Gastrocnemius medialis (tissue), 4 donors: ENCODE measurements at regions not wholly inside any gene's neighbourhood (a gene's known extent, or its start where the extent isn't known, plus 50 kb on each side); places are given as distances from the start of the nearest gene placed in this dataset.

Source experiments
- ATAC-seq, 2 donors: fragments of 150-250 bp; one replicate each; pipeline ENCODE4 v1.9.1; 2016
- DNase-seq, 2 donors: peaks; one replicate each; pipeline ENCODE4 v3.0.0-alpha.2; 2019
- H3K27ac ChIP-seq, 4 donors: fragments of 200-600 bp; sonication (generic); 1 replicate in 1 of 4; 2 replicates in 3 of 4; pipeline ENCODE4 v1.5.1; 2016 to 2018; ENCODE audit warnings: mild to moderate bottlenecking in 2 of 4, moderate library complexity in 1 of 4
- H3K27me3 ChIP-seq, 3 donors: fragments of 200-600 bp; sonication (generic) in 2 of 3; 1 replicate in 1 of 3; 2 replicates in 2 of 3; pipeline versions ENCODE4 v1.5.1 to v1.6.0; 2016 to 2019; ENCODE audit warnings: mild to moderate bottlenecking in 1 of 3, moderate library complexity in 1 of 3
- H3K36me3 ChIP-seq, 2 donors: fragments of 200-600 bp; sonication (generic) in 1 of 2; one replicate each; pipeline ENCODE4 v1.5.1; 2017 to 2018
- H3K4me1 ChIP-seq, 2 donors: fragments of 200-600 bp; sonication (generic) in 1 of 2; one replicate each; pipeline ENCODE4 v1.5.1; 2016 to 2017; ENCODE audit warnings: mild to moderate bottlenecking in 2 of 2
- H3K4me3 ChIP-seq, 4 donors: fragments of 200-600 bp; sonication (generic) in 3 of 4; 1 replicate in 1 of 4; 2 replicates in 3 of 4; pipeline ENCODE4 v1.5.1; 2016 to 2019; ENCODE audit warnings: mild to moderate bottlenecking in 2 of 4
- H3K9me3 ChIP-seq, 3 donors: fragments of 200-600 bp; sonication (generic) in 2 of 3; 1 replicate in 1 of 3; 2 replicates in 2 of 3; pipeline ENCODE4 v1.5.1; 2016 to 2019
- POLR2A ChIP-seq, 2 donors: fragments of 450-650 bp; IDR thresholded peaks; one replicate each; pipeline ENCODE4 v1.6.1; 2017; ENCODE audit warnings: antibody characterized with exemption in 2 of 2, mild to moderate bottlenecking in 2 of 2, moderate library complexity in 2 of 2
- in situ Hi-C, 4 donors: fragments of 200-750 bp; cut with MboI; loops; one replicate each; pipeline versions ENCODE4 v1.15.0 to v1.8.0; 2017; ENCODE audit warnings: low sequenced_read_pairs in 4 of 4
- intact Hi-C: fragments of 100-400 bp; cut with DNase I; formaldehyde crosslinking; loops from one replicate; pipeline ENCODE4 v1.15.1; 2023; ENCODE audit warnings: low total_unique reads
- TF ChIP-seq, protein P1 (sequence below), 5 experiments: fragments of 450-650 bp in 3 of 5; fragments of 200-600 bp in 2 of 5; sonication (generic) in 2 of 5; IDR thresholded peaks in 4 of 5; conservative IDR thresholded peaks in 1 of 5; 1 replicate in 4 of 5; 2 replicates in 1 of 5; pipeline ENCODE4 v1.5.1; 2016 to 2019; ENCODE audit warnings: antibody characterized with exemption in 5 of 5, mild to moderate bottlenecking in 3 of 5, moderate library complexity in 3 of 5

DNA sequence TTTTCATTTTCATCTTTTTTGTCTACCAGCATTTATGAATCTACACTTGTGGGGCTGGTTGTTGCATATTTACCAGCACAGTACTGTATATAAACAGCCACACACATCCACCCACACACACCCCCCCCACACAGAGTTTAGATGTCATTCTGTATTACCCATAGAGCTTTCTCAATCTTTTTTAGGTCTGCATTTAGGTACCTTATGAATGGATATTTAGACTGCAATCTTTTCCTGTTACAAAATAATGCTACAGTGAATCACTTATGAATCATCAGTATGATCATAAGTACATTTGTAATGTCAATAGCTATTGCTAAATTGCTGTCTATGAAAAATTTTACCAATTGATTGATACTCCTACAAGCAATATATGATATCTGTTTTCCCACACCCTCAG, 67.3 kb upstream of the STK38L start:
- Histone ChIP-seq H3K4me1 (peaks cover 13 to 15% of the 10 kb centered on the region in 2 donors), H3K36me3 (no peaks in the 10 kb centered on the region), H3K4me3 (no peak overlapping the region), H3K9me3 (no peaks in the 10 kb centered on the region), H3K27ac (no peak overlapping the region), H3K27me3 (no peaks in the 10 kb centered on the region)
- intact Hi-C loops (no loop called here), in situ Hi-C loops (no loop called here)
- TF ChIP-seq, protein P1, sequence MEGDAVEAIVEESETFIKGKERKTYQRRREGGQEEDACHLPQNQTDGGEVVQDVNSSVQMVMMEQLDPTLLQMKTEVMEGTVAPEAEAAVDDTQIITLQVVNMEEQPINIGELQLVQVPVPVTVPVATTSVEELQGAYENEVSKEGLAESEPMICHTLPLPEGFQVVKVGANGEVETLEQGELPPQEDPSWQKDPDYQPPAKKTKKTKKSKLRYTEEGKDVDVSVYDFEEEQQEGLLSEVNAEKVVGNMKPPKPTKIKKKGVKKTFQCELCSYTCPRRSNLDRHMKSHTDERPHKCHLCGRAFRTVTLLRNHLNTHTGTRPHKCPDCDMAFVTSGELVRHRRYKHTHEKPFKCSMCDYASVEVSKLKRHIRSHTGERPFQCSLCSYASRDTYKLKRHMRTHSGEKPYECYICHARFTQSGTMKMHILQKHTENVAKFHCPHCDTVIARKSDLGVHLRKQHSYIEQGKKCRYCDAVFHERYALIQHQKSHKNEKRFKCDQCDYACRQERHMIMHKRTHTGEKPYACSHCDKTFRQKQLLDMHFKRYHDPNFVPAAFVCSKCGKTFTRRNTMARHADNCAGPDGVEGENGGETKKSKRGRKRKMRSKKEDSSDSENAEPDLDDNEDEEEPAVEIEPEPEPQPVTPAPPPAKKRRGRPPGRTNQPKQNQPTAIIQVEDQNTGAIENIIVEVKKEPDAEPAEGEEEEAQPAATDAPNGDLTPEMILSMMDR (IDR thresholded peaks at IDR 0.05 in 4 of 5, conservative IDR thresholded peaks at IDR 0.05 in 1 of 5), result no peak
- TF ChIP-seq POLR2A (IDR thresholded peaks at IDR 0.05), result no peak
- ATAC-seq (no peak), DNase-seq (no peak)

DNA sequence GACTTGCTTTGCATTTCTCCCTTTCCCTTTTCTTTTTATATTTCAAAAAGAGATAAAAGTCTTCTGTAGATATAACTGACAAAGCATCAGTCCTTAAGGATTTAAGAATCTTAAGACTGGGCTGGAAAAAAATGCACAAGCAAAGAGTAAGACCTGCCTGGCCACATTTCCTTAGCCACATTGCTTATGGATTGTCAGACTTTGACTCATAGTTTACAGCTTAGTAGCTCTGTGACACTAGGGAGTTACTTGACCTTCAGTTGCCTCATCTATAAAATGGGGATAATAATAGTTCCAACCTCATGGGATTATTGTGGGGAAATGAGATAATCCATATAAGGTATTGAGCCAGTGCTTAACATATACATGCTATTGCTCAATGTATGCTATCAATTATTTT, 66.4 kb upstream of the STK38L start:
- in situ Hi-C loops, result no loop called here
- Histone ChIP-seq H3K4me3 (no peak overlapping the region), H3K9me3 (no peaks in the 10 kb centered on the region), H3K36me3 (no peaks in the 10 kb centered on the region), H3K27ac (no peak overlapping the region), H3K4me1 (peaks cover 13 to 15% of the 10 kb centered on the region in 2 donors), H3K27me3 (no peaks in the 10 kb centered on the region)
- intact Hi-C loops, result no loop called here
- no peak for DNase-seq
- ATAC-seq, result no peak
- TF ChIP-seq, protein P1 (IDR thresholded peaks at IDR 0.05 in 4 of 5, conservative IDR thresholded peaks at IDR 0.05 in 1 of 5), result no peak
- no peak for TF ChIP-seq POLR2A (IDR thresholded peaks at IDR 0.05)

DNA sequence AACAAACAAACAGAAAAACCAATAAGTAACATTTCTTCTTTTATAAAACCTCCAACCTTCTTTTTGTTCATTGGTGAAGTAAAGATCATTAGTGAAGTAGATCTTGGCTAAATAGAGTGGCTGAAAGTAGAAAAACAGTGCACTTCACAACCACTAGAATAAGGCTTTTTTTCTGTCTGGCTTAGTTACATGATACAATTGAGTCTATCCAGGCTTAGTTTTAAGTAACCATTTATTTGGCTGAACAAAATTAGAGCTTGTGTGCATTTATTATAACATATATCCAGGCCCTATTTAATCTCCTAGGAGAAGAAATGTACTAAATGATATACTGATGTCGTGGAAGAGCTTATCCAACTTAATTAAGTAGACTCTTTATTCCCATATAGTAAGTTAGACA, 65.8 kb upstream of the STK38L start:
- DNase-seq, result no peak
- Histone ChIP-seq H3K27ac (no peak overlapping the region), H3K36me3 (no peaks in the 10 kb centered on the region), H3K27me3 (no peaks in the 10 kb centered on the region), H3K9me3 (no peaks in the 10 kb centered on the region), H3K4me3 (no peak overlapping the region), H3K4me1 (peaks cover 13 to 15% of the 10 kb centered on the region in 2 donors)
- TF ChIP-seq POLR2A (IDR thresholded peaks at IDR 0.05), result no peak
- ATAC-seq, result no peak
- intact Hi-C loops, result no loop called here
- in situ Hi-C loops, result no loop called here

DNA sequence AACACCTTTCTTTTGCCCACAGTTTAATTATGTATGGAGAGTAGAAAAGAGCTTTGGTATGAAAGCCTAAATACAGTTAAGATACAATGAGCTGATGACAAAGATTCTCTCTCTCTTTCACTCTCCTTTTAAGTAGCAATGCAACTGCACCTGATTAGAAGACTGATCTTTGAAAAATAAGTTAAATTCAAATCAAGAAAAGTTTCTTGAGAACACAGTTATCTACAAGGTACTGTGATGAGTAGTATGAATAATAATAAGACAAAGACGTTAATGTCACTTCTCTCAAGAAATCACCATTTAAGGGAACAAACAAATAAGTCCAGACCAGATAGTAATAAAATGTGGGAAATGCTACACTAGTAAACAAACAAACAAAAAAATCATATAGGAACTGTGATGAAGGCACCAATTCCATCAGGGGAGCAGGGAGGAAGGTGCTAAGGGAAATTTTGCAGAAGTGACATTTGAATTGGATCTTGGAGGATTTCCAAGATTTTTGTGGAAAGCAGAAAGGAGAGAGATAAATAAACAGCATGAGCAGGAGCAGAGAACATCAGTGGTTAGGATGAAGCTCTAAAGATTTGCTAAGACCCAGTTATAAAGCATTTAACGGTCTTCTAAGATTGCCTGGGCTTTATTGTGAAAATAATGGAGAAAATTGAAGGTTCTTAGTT, 65.2 kb upstream of the STK38L start:
- H3K4me1 ChIP-seq, result peaks cover 13 to 15% of the 10 kb centered on the region in 2 donors
- TF ChIP-seq, protein P1 (IDR thresholded peaks at IDR 0.05 in 4 of 5, conservative IDR thresholded peaks at IDR 0.05 in 1 of 5), result no peak
- TF ChIP-seq POLR2A (IDR thresholded peaks at IDR 0.05), result no peak
- ATAC-seq (no peak), DNase-seq (no peak)
- H3K27me3 ChIP-seq, result no peaks in the 10 kb centered on the region
- in situ Hi-C loops, result no loop called here
- intact Hi-C loops, result no loop called here
- no peaks in the 10 kb centered on the region for H3K9me3 ChIP-seq
- H3K36me3 ChIP-seq, result no peaks in the 10 kb centered on the region
- H3K4me3 ChIP-seq, result no peak overlapping the region
- H3K27ac ChIP-seq, result no peak overlapping the region

DNA sequence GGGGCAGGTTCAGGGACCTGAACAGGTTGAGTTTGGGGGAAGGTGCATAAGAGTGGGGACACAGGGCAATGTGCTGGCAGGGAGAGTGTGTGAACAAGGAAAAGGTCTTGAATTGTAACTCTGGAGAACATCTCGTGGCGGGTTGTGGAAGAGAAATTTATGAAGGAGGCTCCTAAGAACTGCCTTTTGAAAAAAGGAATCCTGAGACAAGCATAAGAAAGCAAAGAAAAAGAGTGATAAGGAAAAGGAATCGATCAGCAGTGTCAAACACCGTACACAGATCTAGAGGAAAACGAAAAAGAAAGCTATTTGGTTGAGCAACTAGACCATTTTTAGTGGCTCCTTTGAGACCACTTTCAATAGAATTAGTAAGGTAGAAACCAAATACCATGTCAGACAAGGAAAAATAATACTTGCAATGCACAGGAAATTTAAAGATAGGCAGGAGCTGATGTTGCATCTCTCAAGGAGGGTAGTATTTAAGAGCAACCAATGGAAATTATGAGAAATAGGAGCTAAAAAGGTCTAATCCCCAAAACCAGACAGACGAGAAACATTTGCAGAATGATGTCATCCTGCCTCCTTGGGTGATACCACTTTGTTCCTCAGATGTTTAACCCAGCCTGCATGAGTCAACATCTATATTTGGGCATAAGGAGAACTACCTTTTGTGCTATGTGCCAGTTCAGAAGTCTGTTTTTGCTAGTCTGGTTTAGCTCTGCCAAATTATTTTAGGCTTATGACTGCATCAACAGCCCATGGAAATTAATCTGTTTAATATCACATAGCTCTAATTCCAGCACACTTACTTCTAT, 64.5 kb upstream of the STK38L start:
- Histone ChIP-seq H3K27me3 (no peaks in the 10 kb centered on the region), H3K36me3 (no peaks in the 10 kb centered on the region), H3K4me3 (no peak overlapping the region), H3K27ac (no peak overlapping the region), H3K4me1 (peaks cover 13 to 15% of the 10 kb centered on the region in 2 donors), H3K9me3 (no peaks in the 10 kb centered on the region)
- peak; percentile 75 to 81 for ATAC-seq
- intact Hi-C loops, result no loop called here
- TF ChIP-seq, protein P1 (IDR thresholded peaks at IDR 0.05 in 4 of 5, conservative IDR thresholded peaks at IDR 0.05 in 1 of 5), result no peak
- no peak for TF ChIP-seq POLR2A (IDR thresholded peaks at IDR 0.05)
- in situ Hi-C loops, result no loop called here
- DNase-seq, result no peak
